Suprapubic skin (tissue), 3 donors: ENCODE measurements at regions not wholly inside any gene's neighbourhood (a gene's known extent, or its start where the extent isn't known, plus 50 kb on each side); places are given as distances from the start of the nearest gene placed in this dataset.

Experiments used
- CTCF ChIP-seq, 2 donors: fragments of 200-600 bp in 1 of 2; fragments of 450-650 bp in 1 of 2; sonication (generic) in 1 of 2; IDR thresholded peaks; one replicate each; pipeline ENCODE4 v1.5.1; 2016 to 2019; ENCODE audit warnings: antibody characterized with exemption in 2 of 2, mild to moderate bottlenecking in 1 of 2, moderate library complexity in 1 of 2
- POLR2A ChIP-seq, 2 donors: fragments of 450-650 bp; IDR thresholded peaks; one replicate each; pipeline ENCODE4 v1.6.1; 2017; ENCODE audit warnings: antibody characterized with exemption in 2 of 2, mild to moderate bottlenecking in 2 of 2, moderate library complexity in 2 of 2

- TF ChIP-seq POLR2A (IDR thresholded peaks at IDR 0.05) (no peak), CTCF (IDR thresholded peaks at IDR 0.05) (no peak)
These were observed 66.2 kb upstream of the ZC3H12C start for GRCh38 chr11:110026858-110027626.
